CD8-positive, alpha-beta memory T cell (primary cell): ENCODE measurements at regions not wholly inside any gene's neighbourhood (a gene's known extent, or its start where the extent isn't known, plus 50 kb on each side); places are given as distances from the start of the nearest gene placed in this dataset.

Experiments
- CTCF ChIA-PET: fragments of 350-600 bp; sonication (Branson Sonifier 250); formaldehyde crosslinking; loops from one replicate; lab custom pipeline; 2021; ENCODE audit warnings: antibody characterized with exemption; lab: Charles Lee
- POLR2A ChIA-PET: fragments of 350-600 bp; sonication (Branson Sonifier 250); formaldehyde crosslinking; loops from one replicate; lab custom pipeline; 2021; ENCODE audit warnings: antibody characterized with exemption; lab: Charles Lee
- DNase-seq, 5 donors: peaks; one replicate each; pipeline versions ENCODE4 v3.0.0 to v3.0.0-alpha.2; 2020 to 2022; ENCODE audit warnings: mixed read lengths in 1 of 5
- H3K27ac ChIP-seq: one replicate; pipeline ENCODE4 v1.7.0; 2013; ENCODE audit warnings: low read depth, mild to moderate bottlenecking, low read length, moderate library complexity
- H3K27me3 ChIP-seq: 2 replicates; pipeline ENCODE4 v1.7.0; 2013; ENCODE audit warnings: low read length, mild to moderate bottlenecking; ENCODE audit not compliant: insufficient read depth, poor library complexity, severe bottlenecking
- H3K36me3 ChIP-seq: 2 replicates; pipeline ENCODE4 v1.7.0; 2013; ENCODE audit warnings: mild to moderate bottlenecking, low read length, moderate library complexity; ENCODE audit not compliant: insufficient read depth
- H3K4me1 ChIP-seq: 2 replicates; pipeline ENCODE4 v1.7.0; 2013; ENCODE audit warnings: mild to moderate bottlenecking, low read length, moderate library complexity; ENCODE audit not compliant: insufficient read depth
- H3K4me3 ChIP-seq: 2 replicates; pipeline ENCODE4 v1.7.0; 2013; ENCODE audit warnings: mild to moderate bottlenecking, low read length
- H3K9me3 ChIP-seq: 2 replicates; pipeline ENCODE4 v1.7.0; 2013; ENCODE audit warnings: mild to moderate bottlenecking, low read length
- H3K27ac Mint-ChIP-seq, 8 donors: one replicate each; pipeline ENCODE4 v1.8.0; 2020 to 2021; ENCODE audit warnings: mixed read lengths in 8 of 8, mild to moderate bottlenecking in 6 of 8, inconsistent platforms in 3 of 8, moderate library complexity in 3 of 8
- H3K27me3 Mint-ChIP-seq, 2 donors: one replicate each; pipeline ENCODE4 v1.8.0; 2020 to 2021; ENCODE audit warnings: mixed read lengths in 2 of 2, mild to moderate bottlenecking in 1 of 2, moderate library complexity in 1 of 2
- H3K36me3 Mint-ChIP-seq, 3 donors: one replicate each; pipeline ENCODE4 v1.8.0; 2020 to 2021; ENCODE audit warnings: mixed read lengths in 3 of 3, inconsistent platforms in 1 of 3, mild to moderate bottlenecking in 1 of 3
- H3K4me1 Mint-ChIP-seq, 3 donors: one replicate each; pipeline ENCODE4 v1.8.0; 2020 to 2021; ENCODE audit warnings: mixed read lengths in 3 of 3, inconsistent platforms in 1 of 3, mild to moderate bottlenecking in 1 of 3
- H3K4me3 Mint-ChIP-seq, 7 donors: one replicate each; pipeline ENCODE4 v1.8.0; 2020 to 2021; ENCODE audit warnings: mixed read lengths in 7 of 7, mild to moderate bottlenecking in 6 of 7, moderate library complexity in 4 of 7, inconsistent platforms in 2 of 7
- H3K9me3 Mint-ChIP-seq, 5 donors: one replicate each; pipeline ENCODE4 v1.8.0; 2020 to 2022; ENCODE audit warnings: mixed read lengths in 5 of 5, mild to moderate bottlenecking in 3 of 5, moderate library complexity in 2 of 5, inconsistent platforms in 1 of 5

- Mint-ChIP-seq H3K4me3 (no peak overlapping the region), H3K36me3 (peaks cover 0 to 17% (median 0%) of the 10 kb centered on the region in 3 donors), H3K27ac (no peak overlapping the region), H3K9me3 (peaks cover 0 to 22% (median 4%) of the 10 kb centered on the region in 5 donors), H3K27me3 (peaks cover 4 to 9% of the 10 kb centered on the region in 2 donors), H3K4me1 (peaks cover 3 to 11% (median 7%) of the 10 kb centered on the region in 3 donors)
- Histone ChIP-seq H3K4me3 (no peak overlapping the region), H3K36me3 (no peaks in the 10 kb centered on the region), H3K4me1 (no peaks in the 10 kb centered on the region), H3K27me3 (no peaks in the 10 kb centered on the region), H3K9me3 (no peaks in the 10 kb centered on the region), H3K27ac (no peak overlapping the region)
- ChIA-PET POLR2A (interaction anchor here (0.6 kb wide), 2 partner anchors 32 to 149 kb away, joined by 3 read pairs; no protein-coding TSS in a partner anchor), CTCF (no interaction called here)
- no peak for DNase-seq
Measured at GRCh38 chr15:69644876-69645275, 192.3 kb downstream of the RPLP1 start.

- H3K9me3 ChIP-seq: no peaks in the 10 kb centered on the region
- Mint-ChIP-seq H3K9me3 (peaks cover 0 to under 1% (median 0%) of the 10 kb centered on the region in 5 donors), H3K4me3 (no peak overlapping the region), H3K27ac (no peak overlapping the region), H3K36me3 (no peaks in the 10 kb centered on the region), H3K4me1 (peaks cover 10 to 17% (median 14%) of the 10 kb centered on the region in 3 donors), H3K27me3 (peaks cover 4 to 11% of the 10 kb centered on the region in 2 donors)
- H3K27ac ChIP-seq: no peak overlapping the region
- no peaks in the 10 kb centered on the region for H3K36me3 ChIP-seq
- no peak overlapping the region for H3K4me3 ChIP-seq
- no peaks in the 10 kb centered on the region for H3K27me3 ChIP-seq
- no peaks in the 10 kb centered on the region for H3K4me1 ChIP-seq
- ChIA-PET POLR2A (no interaction called here), CTCF (no interaction called here)
- no peak for DNase-seq
Measured at GRCh38 chr15:69647142-69647513, 194.5 kb downstream of the RPLP1 start.

- Mint-ChIP-seq H3K4me3 (peak overlapping the region in 1 of 7 donors; percentile 32), H3K27me3 (peaks cover 4 to 11% of the 10 kb centered on the region in 2 donors), H3K36me3 (no peaks in the 10 kb centered on the region), H3K9me3 (no peaks in the 10 kb centered on the region), H3K27ac (no peak overlapping the region), H3K4me1 (peaks cover 18 to 28% (median 24%) of the 10 kb centered on the region in 3 donors)
- H3K27me3 ChIP-seq: no peaks in the 10 kb centered on the region
- DNase-seq: no peak
- H3K27ac ChIP-seq: no peak overlapping the region
- ChIA-PET CTCF (no interaction called here), POLR2A (no interaction called here)
- no peaks in the 10 kb centered on the region for H3K4me1 ChIP-seq
- H3K9me3 ChIP-seq: no peaks in the 10 kb centered on the region
- no peaks in the 10 kb centered on the region for H3K36me3 ChIP-seq
- no peak overlapping the region for H3K4me3 ChIP-seq
Measured at GRCh38 chr15:69648212-69648611, 195.6 kb downstream of the RPLP1 start.

GRCh38 chr15:69648775-69649735 lies 196.4 kb downstream of the RPLP1 start:
- H3K27me3 Mint-ChIP-seq: peaks cover 4 to 9% of the 10 kb centered on the region in 2 donors
- H3K27ac Mint-ChIP-seq: no peak overlapping the region
- Histone ChIP-seq H3K4me1 (no peaks in the 10 kb centered on the region), H3K36me3 (no peaks in the 10 kb centered on the region), H3K9me3 (no peaks in the 10 kb centered on the region), H3K4me3 (no peak overlapping the region), H3K27me3 (no peaks in the 10 kb centered on the region), H3K27ac (no peak overlapping the region)
- H3K4me3 Mint-ChIP-seq: peak overlapping the region in 1 of 7 donors; percentile 32
- no peak for DNase-seq
- CTCF ChIA-PET: no interaction called here
- H3K9me3 Mint-ChIP-seq: no peaks in the 10 kb centered on the region
- POLR2A ChIA-PET: no interaction called here
- H3K36me3 Mint-ChIP-seq: no peaks in the 10 kb centered on the region
- peaks cover 21 to 32% (median 28%) of the 10 kb centered on the region in 3 donors for H3K4me1 Mint-ChIP-seq

- Histone ChIP-seq H3K27me3 (no peaks in the 10 kb centered on the region), H3K4me1 (no peaks in the 10 kb centered on the region), H3K27ac (no peak overlapping the region), H3K36me3 (no peaks in the 10 kb centered on the region), H3K9me3 (no peaks in the 10 kb centered on the region), H3K4me3 (no peak overlapping the region)
- Mint-ChIP-seq H3K27me3 (peaks cover 4 to 8% of the 10 kb centered on the region in 2 donors), H3K9me3 (no peaks in the 10 kb centered on the region), H3K27ac (no peak overlapping the region), H3K4me3 (no peak overlapping the region), H3K4me1 (peaks cover 21 to 32% (median 32%) of the 10 kb centered on the region in 3 donors), H3K36me3 (no peaks in the 10 kb centered on the region)
- DNase-seq: no peak
- CTCF ChIA-PET: interaction anchor here (0.9 to 1.0 kb wide), 2 partner anchors 13 to 17 kb away, joined by 3 read pairs; no protein-coding TSS in a partner anchor
- POLR2A ChIA-PET: no interaction called here
Measured at GRCh38 chr15:69652293-69652692, 199.7 kb downstream of the RPLP1 start.

GRCh38 chr15:69652751-69653305 lies 200.2 kb downstream of the RPLP1 start:
- Mint-ChIP-seq H3K27me3 (peaks cover 4 to 8% of the 10 kb centered on the region in 2 donors), H3K9me3 (no peaks in the 10 kb centered on the region), H3K27ac (no peak overlapping the region), H3K36me3 (no peaks in the 10 kb centered on the region), H3K4me1 (peaks cover 21 to 34% (median 32%) of the 10 kb centered on the region in 3 donors), H3K4me3 (no peak overlapping the region)
- ChIA-PET CTCF (interaction anchor here (1.0 kb wide), 1 partner anchor 12 kb away, joined by 3 read pairs; no protein-coding TSS in a partner anchor), POLR2A (no interaction called here)
- Histone ChIP-seq H3K9me3 (no peaks in the 10 kb centered on the region), H3K4me3 (no peak overlapping the region), H3K27me3 (no peaks in the 10 kb centered on the region), H3K36me3 (no peaks in the 10 kb centered on the region), H3K27ac (no peak overlapping the region), H3K4me1 (no peaks in the 10 kb centered on the region)
- DNase-seq: no peak

- H3K27me3 ChIP-seq: no peaks in the 10 kb centered on the region
- Mint-ChIP-seq H3K4me1 (peaks cover 21 to 34% (median 32%) of the 10 kb centered on the region in 3 donors), H3K27ac (peak overlapping the region in 1 of 8 donors; percentile 54), H3K36me3 (no peaks in the 10 kb centered on the region), H3K27me3 (peaks cover 4 to 7% of the 10 kb centered on the region in 2 donors), H3K4me3 (no peak overlapping the region), H3K9me3 (no peaks in the 10 kb centered on the region)
- H3K9me3 ChIP-seq: no peaks in the 10 kb centered on the region
- H3K36me3 ChIP-seq: no peaks in the 10 kb centered on the region
- ChIA-PET CTCF (interaction anchor here (1.0 kb wide), 1 partner anchor 12 kb away, joined by 3 read pairs; no protein-coding TSS in a partner anchor), POLR2A (no interaction called here)
- H3K4me1 ChIP-seq: no peaks in the 10 kb centered on the region
- DNase-seq: no peak
- no peak overlapping the region for H3K4me3 ChIP-seq
- H3K27ac ChIP-seq: no peak overlapping the region
Measured at GRCh38 chr15:69653306-69653705, 200.7 kb downstream of the RPLP1 start.

GRCh38 chr15:69653846-69654245 lies 201.2 kb downstream of the RPLP1 start:
- peaks cover 21 to 29% (median 27%) of the 10 kb centered on the region in 3 donors for H3K4me1 Mint-ChIP-seq
- POLR2A ChIA-PET: no interaction called here
- no peak overlapping the region for H3K4me3 Mint-ChIP-seq
- no peak overlapping the region for H3K4me3 ChIP-seq
- H3K27me3 ChIP-seq: no peaks in the 10 kb centered on the region
- CTCF ChIA-PET: no interaction called here
- no peak overlapping the region for H3K27ac Mint-ChIP-seq
- no peaks in the 10 kb centered on the region for H3K9me3 Mint-ChIP-seq
- no peaks in the 10 kb centered on the region for H3K4me1 ChIP-seq
- H3K27me3 Mint-ChIP-seq: peaks cover 4% of the 10 kb centered on the region in 2 donors
- H3K27ac ChIP-seq: no peak overlapping the region
- DNase-seq: no peak
- H3K36me3 ChIP-seq: no peaks in the 10 kb centered on the region
- H3K36me3 Mint-ChIP-seq: no peaks in the 10 kb centered on the region
- H3K9me3 ChIP-seq: no peaks in the 10 kb centered on the region
